HepG2 (cell line): ENCODE measurements at regions not wholly inside any gene's neighbourhood (a gene's known extent, or its start where the extent isn't known, plus 50 kb on each side); places are given as distances from the start of the nearest gene placed in this dataset.

Experiments used
- ATAC-seq: fragments of 200-7000 bp; cut with Tn5 transposase; 3 replicates; pipeline ENCODE4 v1.9.1; 2020; ENCODE audit warnings: mild to moderate bottlenecking, moderate library complexity
- BruUV-seq: library from RNA; stranded (reverse); fragments of 400-500 nt; replicated peaks from 2 replicates; lab custom pipeline; 2021; lab: Mats Ljungman, UMichigan
- CTCF ChIA-PET: fragments of 300-600 bp; formaldehyde crosslinking; extraction: SDS; loops from one replicate; lab custom pipeline; 2021; ENCODE audit warnings: low total read pairs, inconsistent platforms, low intra/inter-chr PET ratio; lab: Yijun Ruan, JAX
- POLR2A ChIA-PET: fragments of 350-600 bp; sonication (Branson Sonifier 250); formaldehyde crosslinking; loops from one replicate; lab custom pipeline; 2020; ENCODE audit warnings: antibody characterized with exemption, inconsistent platforms; lab: Yijun Ruan, JAX
- DNase-seq: peaks from one replicate; pipeline ENCODE4 v3.0.0-alpha.2; 2015; ENCODE audit warnings: low spot score
- FAIRE-seq: peaks from 3 replicates; lab custom pipeline; 2011; peaks lifted over from hg19 to GRCh38; lab: Jason Lieb, UNC
- H2AFZ ChIP-seq: one replicate; pipeline ENCODE4 v1.6.1; 2011; ENCODE audit warnings: low read length, inconsistent platforms
- H3K27ac ChIP-seq: fragments of 300-600 bp; 3 replicates; pipeline ENCODE4 v1.8.0; 2011; ENCODE audit warnings: mixed run types, mild to moderate bottlenecking, mixed read lengths, low read length, inconsistent platforms; ENCODE audit not compliant: insufficient read depth; ENCODE audit errors: extremely low read length
- H3K27me3 ChIP-seq, 2 experiments: fragments of 200-600 bp in 1 of 2; 2 replicates in 1 of 2; 3 replicates in 1 of 2; pipeline versions ENCODE4 v1.6.0 to v1.8.0; 2011; ENCODE audit warnings: low read length in 2 of 2, mild to moderate bottlenecking in 2 of 2, moderate library complexity in 2 of 2, inconsistent platforms in 1 of 2; ENCODE audit not compliant: insufficient read depth in 2 of 2, control insufficient read depth in 1 of 2
- H3K36me3 ChIP-seq, 2 experiments: fragments of 200-600 bp in 1 of 2; replicated peaks in 1 of 2; 2 replicates in 1 of 2; 3 replicates in 1 of 2; pipeline versions ENCODE4 v1.5.1 to v1.8.0; 2011; ENCODE audit warnings: low read length in 2 of 2, inconsistent platforms in 1 of 2; ENCODE audit not compliant: insufficient read depth in 2 of 2, control insufficient read depth in 1 of 2
- H3K4me1 ChIP-seq: 2 replicates; pipeline ENCODE4 v1.5.1; 2012; ENCODE audit warnings: low read length, inconsistent platforms; ENCODE audit not compliant: insufficient read depth
- H3K4me2 ChIP-seq: 2 replicates; pipeline ENCODE4 v1.6.0; 2011; ENCODE audit warnings: low read depth, low read length, inconsistent platforms
- H3K4me3 ChIP-seq, 3 experiments: fragments of 200-600 bp in 1 of 3; sonication (generic), shearing (Covaris generic) in 1 of 3; replicated peaks in 1 of 3; 2 replicates each; pipeline ENCODE4 v1.5.1; 2011 to 2016; ENCODE audit warnings: low read length in 3 of 3, inconsistent platforms in 2 of 3, low read depth in 2 of 3, mild to moderate bottlenecking in 2 of 3, control low read depth in 1 of 3, mixed read lengths in 1 of 3; ENCODE audit not compliant: insufficient read depth in 1 of 3
- H3K79me2 ChIP-seq: one replicate; pipeline ENCODE4 v1.6.1; 2011; ENCODE audit warnings: low read length, inconsistent platforms; ENCODE audit not compliant: insufficient read depth
- H3K9ac ChIP-seq: 2 replicates; pipeline ENCODE4 v1.6.0; 2011; ENCODE audit warnings: mild to moderate bottlenecking, low read depth, low read length, inconsistent platforms; ENCODE audit not compliant: insufficient read depth
- H3K9me3 ChIP-seq: 2 replicates; pipeline ENCODE4 v1.5.1; 2012; ENCODE audit warnings: mild to moderate bottlenecking, low read length
- H4K20me1 ChIP-seq: 2 replicates; pipeline ENCODE4 v1.6.0; 2011; ENCODE audit warnings: inconsistent platforms, mild to moderate bottlenecking, low read length, moderate library complexity; ENCODE audit not compliant: insufficient read depth
- ARNT2 ChIP-seq: sonication (generic); formaldehyde crosslinking; IDR thresholded peaks from 2 replicates; pipeline ENCODE4 v1.8.0; 2022; ENCODE audit warnings: mild to moderate bottlenecking, low read depth, missing genetic modification reagents, moderate library complexity
- CEBPG ChIP-seq: IDR thresholded peaks from 2 replicates; pipeline ENCODE4 v1.6.1; 2016
- FOXA3 ChIP-seq: IDR thresholded peaks from 2 replicates; pipeline ENCODE4 v1.6.1; 2016; ENCODE audit warnings: missing genetic modification reagents, missing compliant biosample characterization
- HMGXB3 ChIP-seq: sonication (generic); formaldehyde crosslinking; IDR thresholded peaks from 2 replicates; pipeline ENCODE4 v1.4.0; 2020; ENCODE audit warnings: missing genetic modification reagents, borderline replicate concordance
- HNF4A ChIP-seq: sonication (generic); formaldehyde crosslinking; IDR thresholded peaks from 2 replicates; pipeline ENCODE4 v1.4.0; 2020; ENCODE audit warnings: missing genetic modification reagents
- ZFP37 ChIP-seq: sonication (generic); formaldehyde crosslinking; IDR thresholded peaks from 2 replicates; pipeline ENCODE4 v1.4.0; 2020; ENCODE audit warnings: missing genetic modification reagents, borderline replicate concordance
- ZNF652 ChIP-seq: IDR thresholded peaks from 2 replicates; pipeline ENCODE4 v1.6.1; 2016; ENCODE audit warnings: low read depth, borderline replicate concordance
- WGBS: methylation state at CpG from one replicate; pipeline ENCODE4 v1.1.6; 2017; ENCODE audit warnings: low lambda C conversion rate; 5-methylcytosine and 5-hydroxymethylcytosine counted together
- in situ Hi-C: cut with HindIII; loops from 2 replicates; pipeline ENCODE4 v1.10.0; 2017; ENCODE audit warnings: low pct_unique_long_range_greater_than_20kb; ENCODE audit not compliant: extremely low pct_ligation_motif_present
- intact Hi-C: fragments of 100-400 bp; cut with micrococcal nuclease; formaldehyde crosslinking; loops from one replicate; pipeline ENCODE4 v1.10.0; 2022; ENCODE audit not compliant: unreplicated experiment
- TF ChIP-seq, protein P1 (sequence below): sonication (generic); formaldehyde crosslinking; IDR thresholded peaks from 2 replicates; pipeline ENCODE4 v1.5.1; 2020; ENCODE audit warnings: missing genetic modification reagents, mild to moderate bottlenecking, borderline replicate concordance

- DNase-seq (no peak), ATAC-seq (peak; percentile 65), FAIRE-seq (no peak)
- H3K36me3 ChIP-seq: no peaks in the 10 kb centered on the region
- ChIA-PET CTCF (no interaction called here), POLR2A (no interaction called here)
- no peak overlapping the region for H3K27ac ChIP-seq
- intact Hi-C loops: no loop called here
- no peak overlapping the region for H3K4me3 ChIP-seq
- WGBS: 57% methylated on average over 9 of the region's 11 CpGs
- TF ChIP-seq ARNT2 (CRISPR knock-in tag): no peak
- peak; percentile 32; the same call in 1 of the 2 replicates for TF ChIP-seq HNF4A (CRISPR knock-in tag)
- TF ChIP-seq ZNF652 (CRISPR knock-in tag): no peak
- 0 out of 2 replicates have a peak, but pooled peaks have one; percentile 17 for TF ChIP-seq FOXA3 (CRISPR knock-in tag)
- TF ChIP-seq, protein P1, sequence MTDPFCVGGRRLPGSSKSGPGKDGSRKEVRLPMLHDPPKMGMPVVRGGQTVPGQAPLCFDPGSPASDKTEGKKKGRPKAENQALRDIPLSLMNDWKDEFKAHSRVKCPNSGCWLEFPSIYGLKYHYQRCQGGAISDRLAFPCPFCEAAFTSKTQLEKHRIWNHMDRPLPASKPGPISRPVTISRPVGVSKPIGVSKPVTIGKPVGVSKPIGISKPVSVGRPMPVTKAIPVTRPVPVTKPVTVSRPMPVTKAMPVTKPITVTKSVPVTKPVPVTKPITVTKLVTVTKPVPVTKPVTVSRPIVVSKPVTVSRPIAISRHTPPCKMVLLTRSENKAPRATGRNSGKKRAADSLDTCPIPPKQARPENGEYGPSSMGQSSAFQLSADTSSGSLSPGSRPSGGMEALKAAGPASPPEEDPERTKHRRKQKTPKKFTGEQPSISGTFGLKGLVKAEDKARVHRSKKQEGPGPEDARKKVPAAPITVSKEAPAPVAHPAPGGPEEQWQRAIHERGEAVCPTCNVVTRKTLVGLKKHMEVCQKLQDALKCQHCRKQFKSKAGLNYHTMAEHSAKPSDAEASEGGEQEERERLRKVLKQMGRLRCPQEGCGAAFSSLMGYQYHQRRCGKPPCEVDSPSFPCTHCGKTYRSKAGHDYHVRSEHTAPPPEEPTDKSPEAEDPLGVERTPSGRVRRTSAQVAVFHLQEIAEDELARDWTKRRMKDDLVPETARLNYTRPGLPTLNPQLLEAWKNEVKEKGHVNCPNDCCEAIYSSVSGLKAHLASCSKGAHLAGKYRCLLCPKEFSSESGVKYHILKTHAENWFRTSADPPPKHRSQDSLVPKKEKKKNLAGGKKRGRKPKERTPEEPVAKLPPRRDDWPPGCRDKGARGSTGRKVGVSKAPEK: no peak
- no peak for TF ChIP-seq ZFP37 (CRISPR knock-in tag)
- no peak for TF ChIP-seq CEBPG (CRISPR knock-in tag)
- TF ChIP-seq HMGXB3: no peak
- H3K9me3 ChIP-seq: no peaks in the 10 kb centered on the region
- peaks cover 8% of the 10 kb centered on the region; the same call in 1 of the 2 replicates for H3K4me1 ChIP-seq
- no TSS peak for BruUV-seq
- H3K27me3 ChIP-seq: peaks cover 1 to 12% of the 10 kb centered on the region in 2 experiments; a peak in 2 of 5 replicates
- no peak overlapping the region for H2AFZ ChIP-seq
- H3K79me2 ChIP-seq: no peaks in the 10 kb centered on the region
- H3K9ac ChIP-seq: no peak overlapping the region
- H4K20me1 ChIP-seq: no peaks in the 10 kb centered on the region
- H3K4me2 ChIP-seq: no peak overlapping the region
- in situ Hi-C loops: no loop called here
Measured at GRCh38 chr10:44028384-44029137, 356.3 kb downstream of the CXCL12 start.
